HCT116 (cell line): ENCODE measurements at regions not wholly inside any gene's neighbourhood (a gene's known extent, or its start where the extent isn't known, plus 50 kb on each side); places are given as distances from the start of the nearest gene placed in this dataset.

ENCODE experiments used
- ATAC-seq: fragments of 200-7000 bp; cut with Tn5 transposase; 2 replicates; pipeline ENCODE4 v1.9.1; 2020; ENCODE audit warnings: mild to moderate bottlenecking, moderate library complexity
- BruUV-seq: library from RNA; stranded (reverse); fragments of 400-500 nt; replicated peaks from 2 replicates; lab custom pipeline; 2021; lab: Mats Ljungman, UMichigan
- CTCF ChIA-PET: fragments of 300-600 bp; sonication (Branson Sonifier 250); formaldehyde crosslinking; loops from one replicate; lab custom pipeline; 2021; ENCODE audit warnings: antibody characterized with exemption; lab: Charles Lee
- POLR2A ChIA-PET: fragments of 300-600, 350-600 bp; sonication (Branson Sonifier 250); formaldehyde crosslinking; loops from one replicate; lab custom pipeline; 2021; ENCODE audit warnings: antibody characterized with exemption; lab: Charles Lee
- RAD21 ChIA-PET, 2 experiments: fragments of 300-600 bp; sonication (Branson Sonifier 250); formaldehyde crosslinking; loops; one replicate each; lab custom pipeline; 2023; ENCODE audit warnings: low total read pairs in 2 of 2; ENCODE audit not compliant: uncharacterized antibody in 2 of 2, unreplicated experiment in 2 of 2, low non-redundant PET in 1 of 2; lab: Charles Lee
- DNase-seq: peaks from one replicate; pipeline ENCODE4 v3.0.0-alpha.2; 2010; ENCODE audit warnings: low read depth, low spot score
- H2AFZ ChIP-seq: fragments of 200-600 bp; shearing (Covaris generic), sonication (generic); 2 replicates; pipeline ENCODE4 v1.6.1; 2017; ENCODE audit warnings: low read depth, mixed run types, mixed read lengths, antibody characterized with exemption, low read length; ENCODE audit not compliant: poor library complexity, severe bottlenecking
- H3K27ac ChIP-seq: 2 replicates; pipeline ENCODE4 v1.5.1; 2012; ENCODE audit warnings: low read depth, low read length
- H3K27me3 ChIP-seq: fragments of 200-600 bp; sonication (generic); 2 replicates; pipeline ENCODE4 v1.6.1; 2016; ENCODE audit warnings: mixed run types, low read length, mixed read lengths; ENCODE audit not compliant: insufficient read depth
- H3K36me3 ChIP-seq, 2 experiments: fragments of 200-500 bp in 1 of 2; fragments of 200-600 bp in 1 of 2; sonication (Bioruptor generic) in 1 of 2; sonication (generic) in 1 of 2; 2 replicates each; pipeline versions ENCODE4 v1.5.1 to v1.6.1; 2014 to 2016; ENCODE audit warnings: low read length in 2 of 2, inconsistent platforms in 1 of 2, mixed read lengths in 1 of 2, mixed run types in 1 of 2; ENCODE audit not compliant: insufficient read depth in 2 of 2, control insufficient read depth in 1 of 2
- H3K4me1 ChIP-seq, 2 experiments: fragments of 200-600 bp in 1 of 2; sonication (generic) in 1 of 2; 2 replicates each; pipeline versions ENCODE4 v1.5.1 to v1.6.1; 2012 to 2017; ENCODE audit warnings: low read length in 2 of 2, inconsistent platforms in 1 of 2, mild to moderate bottlenecking in 1 of 2, mixed read lengths in 1 of 2, mixed run types in 1 of 2, moderate library complexity in 1 of 2; ENCODE audit not compliant: insufficient read depth in 2 of 2, control insufficient read depth in 1 of 2
- H3K4me2 ChIP-seq: fragments of 200-600 bp; sonication (generic); 2 replicates; pipeline ENCODE4 v1.6.1; 2017; ENCODE audit warnings: mixed run types, low read length, mixed read lengths
- H3K4me3 ChIP-seq, 2 experiments: fragments of 200-600 bp in 1 of 2; sonication (generic) in 1 of 2; replicated peaks in 1 of 2; 2 replicates each; pipeline ENCODE4 v1.5.1; 2011 to 2016; ENCODE audit warnings: low read length in 2 of 2, control low read depth in 1 of 2, low read depth in 1 of 2, mild to moderate bottlenecking in 1 of 2, mixed read lengths in 1 of 2, mixed run types in 1 of 2
- H3K79me2 ChIP-seq: fragments of 200-600 bp; sonication (generic); 2 replicates; pipeline ENCODE4 v1.6.1; 2017; ENCODE audit warnings: mild to moderate bottlenecking, mixed run types, low read length, moderate library complexity, mixed read lengths; ENCODE audit not compliant: insufficient read depth
- H3K9ac ChIP-seq: fragments of 200-600 bp; sonication (generic); 2 replicates; pipeline ENCODE4 v1.6.1; 2016; ENCODE audit warnings: low read length, mixed read lengths
- H3K9me2 ChIP-seq: fragments of 200-600 bp; sonication (generic), shearing (Covaris generic); 2 replicates; pipeline ENCODE4 v1.6.1; 2017; ENCODE audit warnings: mixed run types, mild to moderate bottlenecking, moderate library complexity; ENCODE audit not compliant: insufficient read depth
- H3K9me3 ChIP-seq, 2 experiments: fragments of 200-500 bp in 1 of 2; fragments of 200-600 bp in 1 of 2; sonication (Bioruptor generic) in 1 of 2; sonication (generic) in 1 of 2; 2 replicates each; pipeline ENCODE4 v1.6.1; 2014 to 2017; ENCODE audit warnings: low read length in 2 of 2, mixed read lengths in 2 of 2, inconsistent platforms in 1 of 2, low read depth in 1 of 2, mild to moderate bottlenecking in 1 of 2, mixed run types in 1 of 2, moderate library complexity in 1 of 2; ENCODE audit not compliant: control insufficient read depth in 1 of 2, insufficient read depth in 1 of 2
- H4K20me1 ChIP-seq: fragments of 200-600 bp; sonication (generic), shearing (Covaris generic); 2 replicates; pipeline ENCODE4 v1.6.1; 2017; ENCODE audit warnings: mixed run types, mild to moderate bottlenecking, moderate library complexity; ENCODE audit not compliant: insufficient read depth
- EGR1 ChIP-seq: IDR thresholded peaks from 2 replicates; pipeline ENCODE4 v1.6.1; 2012; ENCODE audit warnings: low read depth
- EZH2phosphoT487 ChIP-seq: fragments of 200-600 bp; IDR thresholded peaks from 2 replicates; pipeline ENCODE4 v1.6.1; 2018; ENCODE audit warnings: antibody characterized with exemption, borderline replicate concordance
- JUND ChIP-seq: IDR thresholded peaks from 2 replicates; pipeline ENCODE4 v1.6.1; 2012
- POLR2A ChIP-seq: IDR thresholded peaks from 2 replicates; pipeline ENCODE4 v1.7.0; 2011; ENCODE audit warnings: borderline replicate concordance; ENCODE audit not compliant: insufficient read depth, insufficient read length; ENCODE audit errors: extremely low read depth
- POLR2AphosphoS5 ChIP-seq: IDR thresholded peaks from 2 replicates; pipeline ENCODE4 v1.6.1; 2011; ENCODE audit warnings: mild to moderate bottlenecking, low read depth, low read length, moderate library complexity
- RAD21 ChIP-seq: IDR thresholded peaks from 2 replicates; pipeline ENCODE4 v1.6.1; 2012; ENCODE audit warnings: low read depth, mild to moderate bottlenecking
- SIN3A ChIP-seq: IDR thresholded peaks from 2 replicates; pipeline ENCODE4 v1.6.1; 2012; ENCODE audit warnings: low read depth
- YY1 ChIP-seq: IDR thresholded peaks from 2 replicates; pipeline ENCODE4 v1.6.1; 2011; ENCODE audit warnings: low read length, low read depth, moderate library complexity, mild to moderate bottlenecking; ENCODE audit not compliant: insufficient replicate concordance; ENCODE audit errors: extremely low read depth
- ZNF274 ChIP-seq: fragments of 200-500 bp; sonication (Bioruptor generic); IDR thresholded peaks from 2 replicates; pipeline ENCODE4 v1.6.1; 2014; ENCODE audit warnings: mild to moderate bottlenecking, low read depth, low read length, inconsistent platforms
- intact Hi-C: fragments of 100-400 bp; cut with micrococcal nuclease; formaldehyde crosslinking; loops from 2 replicates; pipeline ENCODE4 v1.10.0; 2022
- TF ChIP-seq, protein P1 (sequence below): IDR thresholded peaks from 2 replicates; pipeline ENCODE4 v1.6.1; 2012
- TF ChIP-seq, protein P2 (sequence below): IDR thresholded peaks from 2 replicates; pipeline ENCODE4 v1.6.1; 2011; ENCODE audit warnings: mild to moderate bottlenecking, low read length, moderate library complexity; ENCODE audit not compliant: insufficient replicate concordance; ENCODE audit errors: extremely low read depth

DNA sequence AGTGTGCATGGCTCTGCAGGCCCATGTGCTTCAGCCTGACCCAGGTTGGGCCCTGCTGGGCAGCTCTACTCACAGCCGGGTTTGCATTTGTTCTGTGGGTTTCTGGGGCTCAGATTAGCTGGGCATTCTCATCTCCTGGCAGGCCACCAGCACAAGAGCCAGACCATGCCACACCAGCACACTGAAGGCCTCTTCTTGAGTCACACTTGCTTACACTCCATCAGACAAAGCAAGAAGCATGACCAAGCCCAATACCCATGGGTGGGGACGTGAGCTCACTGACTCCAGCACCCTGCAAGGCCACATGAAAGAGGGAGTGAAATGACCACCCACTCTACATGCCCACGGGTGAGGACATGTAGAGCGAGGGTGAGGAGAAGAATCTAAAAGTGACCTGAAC is 257.8 kb upstream of the PPP2R2D start:
- intact Hi-C loops, result no loop called here
- no peak for ATAC-seq
- ChIA-PET RAD21 (no interaction called here), CTCF (no interaction called here), POLR2A (no interaction called here)
- H3K4me1 ChIP-seq, result no peaks in the 10 kb centered on the region
- DNase-seq, result no peak
- no peaks in the 10 kb centered on the region for H3K9me3 ChIP-seq
- no peak overlapping the region for H3K9ac ChIP-seq
- H3K27me3 ChIP-seq, result no peaks in the 10 kb centered on the region
- no peaks in the 10 kb centered on the region for H3K36me3 ChIP-seq
- H2AFZ ChIP-seq, result no peak overlapping the region
- no peak overlapping the region for H3K4me3 ChIP-seq
- H4K20me1 ChIP-seq, result no peaks in the 10 kb centered on the region
- H3K27ac ChIP-seq, result no peak overlapping the region
- no peak overlapping the region for H3K4me2 ChIP-seq
- no peak for TF ChIP-seq YY1
- TF ChIP-seq POLR2A, result no peak
- no peak for TF ChIP-seq EGR1
- TF ChIP-seq, all 23 proteins: peak for 0
- Histone ChIP-seq H3K79me2 (no peaks in the 10 kb centered on the region), H3K9me2 (no peaks in the 10 kb centered on the region)
- BruUV-seq, result no TSS peak

DNA sequence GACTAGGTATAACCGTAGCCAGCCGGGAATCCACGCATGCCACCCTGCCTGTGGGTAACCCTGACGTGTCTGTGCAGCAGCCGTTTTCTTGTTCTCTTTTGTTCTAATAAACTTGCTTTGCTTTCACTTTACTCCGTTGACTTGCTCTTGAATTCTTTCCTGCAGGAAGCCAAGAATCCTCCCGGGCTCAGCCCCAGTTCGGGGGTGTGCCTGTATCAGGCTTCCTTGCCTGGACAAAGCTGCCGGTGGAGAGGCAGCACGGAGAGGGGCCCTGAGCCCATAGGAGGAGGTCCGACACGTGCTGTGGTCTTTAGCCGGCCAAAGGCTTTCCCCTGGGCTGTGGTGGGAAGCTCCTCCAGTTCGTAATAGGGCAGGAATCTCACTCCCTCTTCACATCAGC is 256.5 kb upstream of the PPP2R2D start:
- POLR2A ChIA-PET, result no interaction called here
- CTCF ChIA-PET, result no interaction called here
- Histone ChIP-seq H2AFZ (no peak overlapping the region), H3K4me3 (no peak overlapping the region), H3K4me2 (no peak overlapping the region)
- BruUV-seq, result no TSS peak
- intact Hi-C loops, result no loop called here
- RAD21 ChIA-PET, result no interaction called here
- TF ChIP-seq ZNF274 (no peak), SIN3A (no peak), JUND (no peak), EZH2phosphoT487 (no peak), RAD21 (no peak), POLR2AphosphoS5 (no peak)
- TF ChIP-seq, protein P1, sequence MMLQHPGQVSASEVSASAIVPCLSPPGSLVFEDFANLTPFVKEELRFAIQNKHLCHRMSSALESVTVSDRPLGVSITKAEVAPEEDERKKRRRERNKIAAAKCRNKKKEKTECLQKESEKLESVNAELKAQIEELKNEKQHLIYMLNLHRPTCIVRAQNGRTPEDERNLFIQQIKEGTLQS, result no peak
- TF ChIP-seq, protein P2, sequence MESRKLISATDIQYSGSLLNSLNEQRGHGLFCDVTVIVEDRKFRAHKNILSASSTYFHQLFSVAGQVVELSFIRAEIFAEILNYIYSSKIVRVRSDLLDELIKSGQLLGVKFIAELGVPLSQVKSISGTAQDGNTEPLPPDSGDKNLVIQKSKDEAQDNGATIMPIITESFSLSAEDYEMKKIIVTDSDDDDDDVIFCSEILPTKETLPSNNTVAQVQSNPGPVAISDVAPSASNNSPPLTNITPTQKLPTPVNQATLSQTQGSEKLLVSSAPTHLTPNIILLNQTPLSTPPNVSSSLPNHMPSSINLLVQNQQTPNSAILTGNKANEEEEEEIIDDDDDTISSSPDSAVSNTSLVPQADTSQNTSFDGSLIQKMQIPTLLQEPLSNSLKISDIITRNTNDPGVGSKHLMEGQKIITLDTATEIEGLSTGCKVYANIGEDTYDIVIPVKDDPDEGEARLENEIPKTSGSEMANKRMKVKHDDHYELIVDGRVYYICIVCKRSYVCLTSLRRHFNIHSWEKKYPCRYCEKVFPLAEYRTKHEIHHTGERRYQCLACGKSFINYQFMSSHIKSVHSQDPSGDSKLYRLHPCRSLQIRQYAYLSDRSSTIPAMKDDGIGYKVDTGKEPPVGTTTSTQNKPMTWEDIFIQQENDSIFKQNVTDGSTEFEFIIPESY, result no peak
- TF ChIP-seq, all 23 proteins: peak for 0
- Histone ChIP-seq H3K36me3 (no peaks in the 10 kb centered on the region), H3K4me1 (no peaks in the 10 kb centered on the region), H3K9ac (no peak overlapping the region), H3K9me2 (no peaks in the 10 kb centered on the region), H3K79me2 (no peaks in the 10 kb centered on the region), H3K9me3 (no peaks in the 10 kb centered on the region), H3K27me3 (no peaks in the 10 kb centered on the region), H4K20me1 (no peaks in the 10 kb centered on the region), H3K27ac (no peak overlapping the region)
- ATAC-seq, result no peak
- no peak for DNase-seq
